ENCODE measurements at regions not wholly inside any gene's neighbourhood (a gene's known extent, or its start where the extent isn't known, plus 50 kb on each side); places are given as distances from the start of the nearest gene placed in this dataset.

DNA sequence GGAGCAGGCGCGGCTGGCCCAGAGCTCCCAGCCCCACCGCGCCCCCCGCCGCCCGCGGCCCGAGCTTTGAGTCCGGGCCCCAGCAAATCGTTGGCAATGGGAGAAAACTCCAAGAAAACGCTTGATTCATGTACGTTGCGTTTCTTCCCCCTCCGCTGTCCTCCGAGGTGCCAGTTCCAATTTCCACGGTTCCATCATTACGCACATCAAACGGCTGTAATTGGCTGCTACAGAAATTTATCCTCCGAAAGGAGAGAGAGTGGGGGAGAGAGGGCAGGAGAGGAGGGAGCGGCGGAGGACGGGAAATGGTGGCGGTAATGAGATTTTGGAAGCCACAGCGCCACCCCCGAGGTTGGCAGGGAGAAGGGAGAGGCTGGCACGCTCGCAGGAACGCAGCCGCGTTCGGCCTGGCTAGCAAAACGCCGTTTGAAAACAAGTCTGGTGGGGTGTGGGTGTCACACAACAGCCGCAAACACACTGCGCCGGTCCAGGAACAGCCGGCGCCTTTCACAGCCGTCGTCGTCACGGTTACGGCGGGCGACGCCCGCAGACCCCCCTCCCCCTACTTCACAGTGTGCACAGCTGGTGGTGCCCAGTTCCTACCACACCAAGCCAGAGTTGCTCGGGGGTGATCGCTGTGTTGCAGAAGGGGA, 57.5 kb downstream of the UNCX start:
- no peak overlapping the region for H3K27ac Mint-ChIP-seq (ENCODE audit: unreplicated experiment)
- no peaks in the 10 kb centered on the region for H3K4me1 Mint-ChIP-seq (ENCODE audit: unreplicated experiment)
- H3K4me3 Mint-ChIP-seq (ENCODE audit: unreplicated experiment) = peak overlapping the region; percentile 82
- H3K9me3 Mint-ChIP-seq (ENCODE audit: unreplicated experiment) = no peaks in the 10 kb centered on the region
- no peak for DNase-seq (ENCODE audit: low spot score)
- H3K36me3 Mint-ChIP-seq (ENCODE audit: low read depth, unreplicated experiment) = no peaks in the 10 kb centered on the region
- TF ChIP-seq, protein P1, sequence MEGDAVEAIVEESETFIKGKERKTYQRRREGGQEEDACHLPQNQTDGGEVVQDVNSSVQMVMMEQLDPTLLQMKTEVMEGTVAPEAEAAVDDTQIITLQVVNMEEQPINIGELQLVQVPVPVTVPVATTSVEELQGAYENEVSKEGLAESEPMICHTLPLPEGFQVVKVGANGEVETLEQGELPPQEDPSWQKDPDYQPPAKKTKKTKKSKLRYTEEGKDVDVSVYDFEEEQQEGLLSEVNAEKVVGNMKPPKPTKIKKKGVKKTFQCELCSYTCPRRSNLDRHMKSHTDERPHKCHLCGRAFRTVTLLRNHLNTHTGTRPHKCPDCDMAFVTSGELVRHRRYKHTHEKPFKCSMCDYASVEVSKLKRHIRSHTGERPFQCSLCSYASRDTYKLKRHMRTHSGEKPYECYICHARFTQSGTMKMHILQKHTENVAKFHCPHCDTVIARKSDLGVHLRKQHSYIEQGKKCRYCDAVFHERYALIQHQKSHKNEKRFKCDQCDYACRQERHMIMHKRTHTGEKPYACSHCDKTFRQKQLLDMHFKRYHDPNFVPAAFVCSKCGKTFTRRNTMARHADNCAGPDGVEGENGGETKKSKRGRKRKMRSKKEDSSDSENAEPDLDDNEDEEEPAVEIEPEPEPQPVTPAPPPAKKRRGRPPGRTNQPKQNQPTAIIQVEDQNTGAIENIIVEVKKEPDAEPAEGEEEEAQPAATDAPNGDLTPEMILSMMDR (IDR thresholded peaks at IDR 0.05; ENCODE audit: unreplicated experiment) = no peak
- H3K27me3 Mint-ChIP-seq (ENCODE audit: unreplicated experiment) = peaks cover 8% of the 10 kb centered on the region

DNA sequence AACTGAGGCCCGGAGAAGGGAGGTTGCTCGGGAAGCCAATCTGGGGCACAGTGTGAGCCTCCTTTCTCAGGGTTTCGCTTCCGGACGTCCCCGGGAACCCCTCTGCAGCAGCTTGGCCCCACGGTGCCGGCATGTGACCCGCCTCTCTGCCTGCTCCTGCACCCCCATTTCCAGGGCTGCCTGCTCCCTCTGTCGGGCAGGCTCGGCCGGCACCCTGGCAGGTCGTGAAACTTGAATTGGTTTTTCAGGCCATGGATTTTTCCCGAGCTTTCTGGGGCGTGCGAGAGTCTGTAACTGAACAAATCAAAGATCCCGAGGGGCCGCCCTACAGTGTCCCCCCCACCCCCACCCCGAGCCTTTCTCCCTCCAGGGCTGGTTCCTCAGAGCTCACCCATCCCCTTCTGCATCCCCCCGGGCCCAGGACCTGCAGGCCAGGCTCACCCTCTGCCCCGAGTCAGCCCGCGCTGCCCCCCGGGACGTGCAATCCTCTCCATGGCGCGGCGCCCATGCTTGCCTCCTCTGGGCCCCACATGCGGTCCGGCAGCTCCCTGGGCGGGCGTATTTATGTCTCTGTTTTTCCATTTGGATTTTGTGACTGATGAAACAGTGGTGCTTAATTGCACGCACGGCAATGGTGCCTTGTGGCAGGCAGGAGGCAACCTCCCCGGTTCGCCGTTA, 58.1 kb downstream of the UNCX start:
- TF ChIP-seq, protein P1 (IDR thresholded peaks at IDR 0.05; ENCODE audit: unreplicated experiment) = no peak
- no peaks in the 10 kb centered on the region for H3K9me3 Mint-ChIP-seq (ENCODE audit: unreplicated experiment)
- H3K36me3 Mint-ChIP-seq (ENCODE audit: low read depth, unreplicated experiment) = no peaks in the 10 kb centered on the region
- no peak overlapping the region for H3K27ac Mint-ChIP-seq (ENCODE audit: unreplicated experiment)
- H3K4me3 Mint-ChIP-seq (ENCODE audit: unreplicated experiment) = no peak overlapping the region
- H3K27me3 Mint-ChIP-seq (ENCODE audit: unreplicated experiment) = peaks cover 8% of the 10 kb centered on the region
- H3K4me1 Mint-ChIP-seq (ENCODE audit: unreplicated experiment) = no peaks in the 10 kb centered on the region
- DNase-seq (ENCODE audit: low spot score) = no peak

DNA sequence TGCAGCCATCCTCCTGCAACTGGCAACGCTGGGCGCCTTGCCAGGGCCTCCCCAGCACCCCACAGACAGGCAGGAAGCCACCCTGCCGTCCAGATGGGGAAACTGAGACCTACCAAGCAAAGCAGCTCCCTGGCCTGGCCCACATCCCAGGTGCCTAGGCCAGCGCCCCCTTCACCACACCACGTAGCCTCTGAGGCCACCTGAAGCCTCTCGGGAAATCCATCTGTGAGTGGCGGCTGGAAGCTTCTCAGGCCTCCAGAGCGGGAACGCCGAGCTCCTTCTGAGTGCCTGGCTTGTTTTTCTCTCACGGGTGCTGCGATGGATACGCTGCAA, 58.7 kb downstream of the UNCX start:
- Mint-ChIP-seq H3K4me3 (ENCODE audit: unreplicated experiment) (no peak overlapping the region), H3K27ac (ENCODE audit: unreplicated experiment) (no peak overlapping the region), H3K27me3 (ENCODE audit: unreplicated experiment) (peaks cover 8% of the 10 kb centered on the region), H3K9me3 (ENCODE audit: unreplicated experiment) (no peaks in the 10 kb centered on the region), H3K36me3 (ENCODE audit: low read depth, unreplicated experiment) (no peaks in the 10 kb centered on the region), H3K4me1 (ENCODE audit: unreplicated experiment) (no peaks in the 10 kb centered on the region)
- no peak for DNase-seq (ENCODE audit: low spot score)
- TF ChIP-seq, protein P1 (IDR thresholded peaks at IDR 0.05; ENCODE audit: unreplicated experiment) = no peak

DNA sequence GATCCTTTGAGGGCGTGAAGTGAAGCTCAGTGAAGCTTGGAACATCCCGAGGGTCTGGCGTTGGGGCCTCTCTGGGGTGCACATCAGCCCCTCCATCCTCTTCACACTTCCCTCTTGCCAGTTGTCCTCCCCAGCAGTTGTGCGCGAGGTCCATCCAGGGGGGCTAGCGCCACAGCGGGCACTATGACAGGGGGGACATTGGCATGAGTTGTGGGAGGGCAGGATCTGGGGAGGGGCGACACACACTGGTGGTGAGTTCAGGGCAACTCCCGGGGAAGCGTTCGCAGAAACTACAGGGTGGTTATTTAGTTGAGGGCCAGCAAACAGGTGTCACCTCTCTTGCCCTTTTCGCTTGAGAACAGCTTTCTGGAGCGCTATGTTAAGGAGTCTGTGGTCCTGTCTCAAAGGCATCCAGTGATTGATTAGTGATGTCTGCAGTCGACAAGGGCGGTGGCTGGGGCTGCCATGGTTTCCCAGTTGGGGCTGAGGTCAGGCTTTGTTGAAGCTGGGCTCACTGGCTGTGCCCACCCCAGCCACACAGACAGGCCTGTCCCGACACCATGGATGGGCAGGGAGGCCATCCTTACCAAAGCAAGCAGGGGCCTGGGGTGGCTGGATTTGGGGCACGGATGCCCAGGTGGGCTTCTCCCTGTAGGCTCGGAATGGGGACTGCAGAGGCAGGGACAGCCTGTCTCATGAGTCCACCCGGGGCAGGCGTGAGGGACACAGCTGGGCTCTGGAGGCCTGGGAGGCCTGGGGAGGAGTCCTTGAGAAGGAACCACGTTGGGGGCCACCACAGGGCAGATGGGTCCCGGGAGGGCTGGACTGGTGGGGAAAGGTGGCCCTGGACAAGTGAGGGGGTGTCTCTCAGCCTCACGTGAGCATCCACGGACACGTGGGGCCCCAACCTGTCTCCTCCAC, 59.4 kb downstream of the UNCX start:
- Mint-ChIP-seq H3K4me1 (ENCODE audit: unreplicated experiment) (no peaks in the 10 kb centered on the region), H3K27ac (ENCODE audit: unreplicated experiment) (no peak overlapping the region), H3K9me3 (ENCODE audit: unreplicated experiment) (no peaks in the 10 kb centered on the region), H3K4me3 (ENCODE audit: unreplicated experiment) (no peak overlapping the region), H3K27me3 (ENCODE audit: unreplicated experiment) (peaks cover 7% of the 10 kb centered on the region), H3K36me3 (ENCODE audit: low read depth, unreplicated experiment) (no peaks in the 10 kb centered on the region)
- TF ChIP-seq, protein P1 (IDR thresholded peaks at IDR 0.05; ENCODE audit: unreplicated experiment) = no peak
- DNase-seq (ENCODE audit: low spot score) = no peak

Measured in endothelial cell (in vitro differentiated cells).